Endothelial cell of umbilical vein (primary cell): ENCODE measurements at regions not wholly inside any gene's neighbourhood (a gene's known extent, or its start where the extent isn't known, plus 50 kb on each side); places are given as distances from the start of the nearest gene placed in this dataset.
A peak's percentile ranks its signal among the peaks of the same experiment; 100 is the strongest.

Experiments used
- BruUV-seq: library from RNA; stranded (reverse); fragments of 400-500 nt; replicated peaks from 2 replicates; lab custom pipeline; 2021; lab: Mats Ljungman, UMichigan
- CTCF ChIA-PET: fragments of 300-600, 350-600 bp; sonication (Branson Sonifier 250); formaldehyde crosslinking; loops from one replicate; lab custom pipeline; 2021; ENCODE audit warnings: antibody characterized with exemption, inconsistent platforms; lab: Charles Lee
- POLR2A ChIA-PET: fragments of 300-600, 350-600 bp; sonication (Branson Sonifier 250); formaldehyde crosslinking; loops from one replicate; lab custom pipeline; 2021; ENCODE audit warnings: antibody characterized with exemption, inconsistent platforms; lab: Charles Lee
- DNase-seq: peaks from one replicate; pipeline ENCODE4 v3.0.0-alpha.2; 2011; ENCODE audit warnings: low read depth, low spot score
- FAIRE-seq: peaks from 2 replicates; lab custom pipeline; 2011; peaks lifted over from hg19 to GRCh38; lab: Jason Lieb, UNC
- H2AFZ ChIP-seq: 2 replicates; pipeline ENCODE4 v1.6.0; 2012; ENCODE audit warnings: low read depth, low read length, control low read depth, inconsistent platforms
- H3K27ac ChIP-seq: 2 replicates; pipeline ENCODE4 v1.5.1; 2011; ENCODE audit warnings: low read depth, mild to moderate bottlenecking, control low read depth, low read length, moderate library complexity; ENCODE audit not compliant: insufficient read depth
- H3K27me3 ChIP-seq, 2 experiments: 2 replicates each; pipeline versions ENCODE4 v1.6.0 to v1.6.1; 2011; ENCODE audit warnings: low read length in 2 of 2, mixed read lengths in 1 of 2; ENCODE audit not compliant: control insufficient read depth in 2 of 2, insufficient read depth in 2 of 2
- H3K36me3 ChIP-seq, 2 experiments: 2 replicates in 1 of 2; 3 replicates in 1 of 2; pipeline ENCODE4 v1.5.1; 2011; ENCODE audit warnings: low read length in 2 of 2, mild to moderate bottlenecking in 1 of 2, moderate library complexity in 1 of 2; ENCODE audit not compliant: control insufficient read depth in 2 of 2, insufficient read depth in 2 of 2; ENCODE audit errors: extremely low read depth in 1 of 2
- H3K4me1 ChIP-seq: 3 replicates; pipeline ENCODE4 v1.5.1; 2011; ENCODE audit warnings: mild to moderate bottlenecking, low read length; ENCODE audit not compliant: control insufficient read depth, insufficient read depth; ENCODE audit errors: extremely low read depth
- H3K4me2 ChIP-seq: 2 replicates; pipeline ENCODE4 v1.6.1; 2011; ENCODE audit warnings: low read length, control low read depth, mixed read lengths; ENCODE audit not compliant: insufficient read depth
- H3K4me3 ChIP-seq, 3 experiments: fragments of 200-600 bp in 1 of 3; sonication (generic), shearing (Covaris generic) in 1 of 3; replicated peaks in 1 of 3; 2 replicates each; pipeline ENCODE4 v1.5.1; 2011 to 2016; ENCODE audit warnings: control low read depth in 3 of 3, low read length in 3 of 3, mild to moderate bottlenecking in 2 of 3, inconsistent platforms in 1 of 3, low read depth in 1 of 3, moderate library complexity in 1 of 3; ENCODE audit not compliant: insufficient read depth in 1 of 3
- H3K79me2 ChIP-seq: 2 replicates; pipeline ENCODE4 v1.6.0; 2012; ENCODE audit warnings: low read length, inconsistent platforms; ENCODE audit not compliant: control insufficient read depth, insufficient read depth
- H3K9ac ChIP-seq: replicated peaks from 2 replicates; pipeline ENCODE3; 2011; ENCODE audit warnings: low read length, control low read depth; ENCODE audit not compliant: insufficient read depth; ENCODE audit errors: extremely low read depth
- H3K9me1 ChIP-seq: replicated peaks from 3 replicates; pipeline ENCODE4 v1.6.0; 2011; ENCODE audit warnings: mild to moderate bottlenecking, low read length; ENCODE audit not compliant: control insufficient read depth, insufficient read depth; ENCODE audit errors: extremely low read depth
- H3K9me3 ChIP-seq: replicated peaks from 2 replicates; pipeline ENCODE4 v1.5.1; 2012; ENCODE audit warnings: low read length, inconsistent platforms; ENCODE audit not compliant: control insufficient read depth, insufficient read depth
- H4K20me1 ChIP-seq: replicated peaks from 2 replicates; pipeline ENCODE3; 2011; ENCODE audit warnings: mild to moderate bottlenecking, low read length; ENCODE audit not compliant: control insufficient read depth, insufficient read depth; ENCODE audit errors: extremely low read depth
- CTCF ChIP-seq, 2 donors: IDR thresholded peaks; 1 replicate in 1 of 2; 2 replicates in 1 of 2; pipeline ENCODE4 v1.5.1; 2011; ENCODE audit warnings: low read length in 2 of 2, mild to moderate bottlenecking in 2 of 2, moderate library complexity in 2 of 2, control low read depth in 1 of 2, inconsistent platforms in 1 of 2, low read depth in 1 of 2; ENCODE audit not compliant: insufficient read depth in 1 of 2; ENCODE audit errors: extremely low read depth in 1 of 2
- FOS ChIP-seq: IDR thresholded peaks from 2 replicates; pipeline ENCODE4 v1.6.1; 2011; ENCODE audit warnings: mild to moderate bottlenecking, low read length, moderate library complexity, borderline replicate concordance; ENCODE audit not compliant: insufficient read depth
- GATA2 ChIP-seq: IDR thresholded peaks from 2 replicates; pipeline ENCODE4 v1.7.0; 2011; ENCODE audit warnings: low read depth, mild to moderate bottlenecking, moderate library complexity, mixed read lengths, low read length; ENCODE audit not compliant: insufficient read length, insufficient read depth
- JUN ChIP-seq: IDR thresholded peaks from 2 replicates; pipeline ENCODE4 v1.6.1; 2011; ENCODE audit warnings: borderline replicate concordance, low read depth; ENCODE audit not compliant: insufficient read length, insufficient read depth
- MAX ChIP-seq: IDR thresholded peaks from 2 replicates; pipeline ENCODE4 v1.6.1; 2011; ENCODE audit not compliant: insufficient read depth, insufficient read length
- MYC ChIP-seq: IDR thresholded peaks from one replicate; pipeline ENCODE4 v1.6.1; 2011; ENCODE audit warnings: mild to moderate bottlenecking, low read depth, low read length
- POLR2A ChIP-seq: IDR thresholded peaks from 2 replicates; pipeline ENCODE4 v1.6.1; 2012; ENCODE audit warnings: low read depth, mild to moderate bottlenecking, control low read depth, low read length
- POLR2AphosphoS5 ChIP-seq: IDR thresholded peaks from 2 replicates; pipeline ENCODE4 v1.6.1; 2012; ENCODE audit warnings: low read depth, mild to moderate bottlenecking, control low read depth, low read length, moderate library complexity; ENCODE audit not compliant: insufficient read depth
- dilution Hi-C: fragments of 300-500 bp; cut with MboI; formaldehyde crosslinking; loops from one replicate; pipeline ENCODE4 v1.15.0; 2019; ENCODE audit warnings: low sequenced_read_pairs; ENCODE audit not compliant: extremely low pct_ligation_motif_present
- intact Hi-C: fragments of 100-400 bp; cut with micrococcal nuclease; formaldehyde crosslinking; loops from one replicate; pipeline ENCODE4 v1.10.0; 2022

GRCh38 chr3:80213086-80213485 is 445.3 kb upstream of the ROBO1 start:
- CTCF ChIA-PET = interaction anchor here (1.6 kb wide), 1 partner anchor 9 kb away, joined by 3 read pairs; no protein-coding TSS in a partner anchor
- H3K9me1 ChIP-seq = no peaks in the 10 kb centered on the region
- no peak overlapping the region for H3K4me2 ChIP-seq
- H3K4me3 ChIP-seq = no peak overlapping the region
- no TSS peak for BruUV-seq
- no peak overlapping the region for H3K9ac ChIP-seq
- dilution Hi-C loops = no loop called here
- TF ChIP-seq GATA2 (no peak), POLR2A (no peak), JUN (no peak), MAX (no peak), MYC (no peak)
- H3K27me3 ChIP-seq = no peaks in the 10 kb centered on the region
- H3K4me1 ChIP-seq = no peaks in the 10 kb centered on the region
- intact Hi-C loops = no loop called here
- no peaks in the 10 kb centered on the region for H3K36me3 ChIP-seq
- no peaks in the 10 kb centered on the region for H4K20me1 ChIP-seq
- FAIRE-seq = no peak
- H3K9me3 ChIP-seq = no peaks in the 10 kb centered on the region
- H2AFZ ChIP-seq = no peak overlapping the region
- POLR2A ChIA-PET = no interaction called here
- no peaks in the 10 kb centered on the region for H3K79me2 ChIP-seq
- no peak for DNase-seq
- H3K27ac ChIP-seq = no peak overlapping the region

GRCh38 chr3:80192936-80193335 is 425.1 kb upstream of the ROBO1 start:
- CTCF ChIA-PET = interaction anchor here (0.9 to 1.0 kb wide), 2 partner anchors 9 to 671 kb away, joined by 3 read pairs; no protein-coding TSS in a partner anchor
- no peaks in the 10 kb centered on the region for H3K36me3 ChIP-seq
- peak overlapping the region; percentile 71 for H3K4me2 ChIP-seq
- peak overlapping the region; percentile 72 for H3K27ac ChIP-seq
- H3K9me3 ChIP-seq = no peaks in the 10 kb centered on the region
- H3K4me3 ChIP-seq = no peak overlapping the region
- H2AFZ ChIP-seq = peak overlapping the region; percentile 23
- H4K20me1 ChIP-seq = no peaks in the 10 kb centered on the region
- FAIRE-seq = peak; percentile 80
- no peaks in the 10 kb centered on the region for H3K79me2 ChIP-seq
- no peaks in the 10 kb centered on the region for H3K9me1 ChIP-seq
- intact Hi-C loops = loop anchor here (5.0 to 10.0 kb wide), 5 partner anchors 106 to 914 kb away; no protein-coding TSS in a partner anchor
- peak overlapping the region; percentile 33 for H3K9ac ChIP-seq
- dilution Hi-C loops = no loop called here
- H3K27me3 ChIP-seq = no peaks in the 10 kb centered on the region
- TF ChIP-seq MYC (no peak), MAX (no peak), JUN (no peak), FOS (peak; percentile 78), POLR2AphosphoS5 (no peak), CTCF (IDR thresholded peaks at IDR 0.05; ENCODE audit: extremely low read depth in 1 of 2, insufficient read depth in 1 of 2, low read depth in 1 of 2, low read length in 2 of 2) (no peak)
- DNase-seq = peak; percentile 74
- peaks cover 46% of the 10 kb centered on the region for H3K4me1 ChIP-seq
- POLR2A ChIA-PET = no interaction called here
- no TSS peak for BruUV-seq
